Transverse colon (tissue), 4 donors: ENCODE measurements at regions not wholly inside any gene's neighbourhood (a gene's known extent, or its start where the extent isn't known, plus 50 kb on each side); places are given as distances from the start of the nearest gene placed in this dataset.

Source experiments
- EP300 ChIP-seq: sonication (generic); formaldehyde crosslinking; IDR thresholded peaks from one replicate; pipeline ENCODE4 v1.6.1; 2017; ENCODE audit warnings: antibody characterized with exemption, low read depth
- POLR2A ChIP-seq: fragments of 450-650 bp; IDR thresholded peaks from one replicate; pipeline ENCODE4 v1.6.1; 2016; ENCODE audit warnings: antibody characterized with exemption, mild to moderate bottlenecking, moderate library complexity
- POLR2AphosphoS5 ChIP-seq, 3 donors: sonication (generic); formaldehyde crosslinking; IDR thresholded peaks; one replicate each; pipeline ENCODE4 v1.6.1; 2016; ENCODE audit warnings: antibody characterized with exemption in 3 of 3
- TF ChIP-seq, protein P1 (sequence below), 5 experiments: fragments of 200-600 bp in 3 of 5; fragments of 450-650 bp in 2 of 5; sonication (generic) in 3 of 5; IDR thresholded peaks; 1 replicate in 2 of 5; 2 replicates in 3 of 5; pipeline ENCODE4 v1.5.1; 2016 to 2017; ENCODE audit warnings: antibody characterized with exemption in 5 of 5, inconsistent platforms in 3 of 5, mild to moderate bottlenecking in 2 of 5, moderate library complexity in 1 of 5

GRCh38 chr4:127124919-127125318 lies 507.8 kb upstream of the INTU start:
- TF ChIP-seq, protein P1, sequence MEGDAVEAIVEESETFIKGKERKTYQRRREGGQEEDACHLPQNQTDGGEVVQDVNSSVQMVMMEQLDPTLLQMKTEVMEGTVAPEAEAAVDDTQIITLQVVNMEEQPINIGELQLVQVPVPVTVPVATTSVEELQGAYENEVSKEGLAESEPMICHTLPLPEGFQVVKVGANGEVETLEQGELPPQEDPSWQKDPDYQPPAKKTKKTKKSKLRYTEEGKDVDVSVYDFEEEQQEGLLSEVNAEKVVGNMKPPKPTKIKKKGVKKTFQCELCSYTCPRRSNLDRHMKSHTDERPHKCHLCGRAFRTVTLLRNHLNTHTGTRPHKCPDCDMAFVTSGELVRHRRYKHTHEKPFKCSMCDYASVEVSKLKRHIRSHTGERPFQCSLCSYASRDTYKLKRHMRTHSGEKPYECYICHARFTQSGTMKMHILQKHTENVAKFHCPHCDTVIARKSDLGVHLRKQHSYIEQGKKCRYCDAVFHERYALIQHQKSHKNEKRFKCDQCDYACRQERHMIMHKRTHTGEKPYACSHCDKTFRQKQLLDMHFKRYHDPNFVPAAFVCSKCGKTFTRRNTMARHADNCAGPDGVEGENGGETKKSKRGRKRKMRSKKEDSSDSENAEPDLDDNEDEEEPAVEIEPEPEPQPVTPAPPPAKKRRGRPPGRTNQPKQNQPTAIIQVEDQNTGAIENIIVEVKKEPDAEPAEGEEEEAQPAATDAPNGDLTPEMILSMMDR (IDR thresholded peaks at IDR 0.05), result no peak
- TF ChIP-seq POLR2A (no peak), POLR2AphosphoS5 (IDR thresholded peaks at IDR 0.05) (no peak), EP300 (no peak)
